BJ (cell line): ENCODE measurements at regions not wholly inside any gene's neighbourhood (a gene's known extent, or its start where the extent isn't known, plus 50 kb on each side); places are given as distances from the start of the nearest gene placed in this dataset.

Source experiments
- CTCF ChIA-PET: fragments of 350-600 bp; formaldehyde crosslinking; extraction: SDS; loops from one replicate; lab custom pipeline; 2021; ENCODE audit warnings: antibody characterized with exemption, inconsistent platforms; lab: Yijun Ruan, JAX
- POLR2A ChIA-PET: fragments of 300-600 bp; sonication (Branson Sonifier 250); formaldehyde crosslinking; extraction: SDS; loops from one replicate; lab custom pipeline; 2021; ENCODE audit warnings: antibody characterized with exemption; lab: Charles Lee
- DNase-seq: peaks from one replicate; pipeline ENCODE4 v3.0.0-alpha.2; 2011; ENCODE audit warnings: low read depth
- H3K27me3 ChIP-seq: 2 replicates; pipeline ENCODE4 v1.6.0; 2011; ENCODE audit warnings: low read length; ENCODE audit not compliant: control insufficient read depth, insufficient read depth
- H3K36me3 ChIP-seq: 2 replicates; pipeline ENCODE4 v1.5.1; 2011; ENCODE audit warnings: low read length; ENCODE audit not compliant: control insufficient read depth, insufficient read depth
- H3K4me3 ChIP-seq: 2 replicates; pipeline ENCODE4 v1.5.1; 2011; ENCODE audit warnings: low read depth, mild to moderate bottlenecking, control low read depth, low read length
- TF ChIP-seq, protein P1 (sequence below): IDR thresholded peaks from 2 replicates; pipeline ENCODE4 v1.5.1; 2011; ENCODE audit warnings: low read depth, mild to moderate bottlenecking, control low read depth, inconsistent platforms, low read length, moderate library complexity; ENCODE audit not compliant: insufficient read depth

DNA sequence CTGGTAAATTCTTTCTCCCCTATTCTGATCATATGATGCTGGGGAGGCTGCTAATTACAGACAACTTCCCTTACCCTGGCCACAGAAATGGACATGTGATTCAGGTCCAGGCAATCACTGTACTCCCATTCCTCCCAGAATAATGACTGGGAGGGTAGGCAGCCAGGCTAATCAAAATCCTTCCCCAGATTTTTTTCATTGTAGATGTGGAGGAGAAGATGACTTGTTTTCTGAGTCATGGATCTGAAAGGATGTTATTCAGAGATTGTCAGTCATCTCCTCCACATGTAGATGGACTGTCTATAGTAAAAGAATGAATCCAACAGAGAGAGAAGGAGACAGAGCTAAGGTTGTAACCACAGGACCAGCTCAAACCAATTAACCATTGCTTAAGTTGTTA lies 123.9 kb upstream of the PUM3 start:
- DNase-seq = peak; percentile 19
- ChIA-PET CTCF (interaction anchor here (1.4 kb wide), 2 partner anchors 13 to 46 kb away, joined by 3 read pairs; no protein-coding TSS in a partner anchor), POLR2A (no interaction called here)
- no peaks in the 10 kb centered on the region for H3K36me3 ChIP-seq
- no peaks in the 10 kb centered on the region for H3K27me3 ChIP-seq
- TF ChIP-seq, protein P1, sequence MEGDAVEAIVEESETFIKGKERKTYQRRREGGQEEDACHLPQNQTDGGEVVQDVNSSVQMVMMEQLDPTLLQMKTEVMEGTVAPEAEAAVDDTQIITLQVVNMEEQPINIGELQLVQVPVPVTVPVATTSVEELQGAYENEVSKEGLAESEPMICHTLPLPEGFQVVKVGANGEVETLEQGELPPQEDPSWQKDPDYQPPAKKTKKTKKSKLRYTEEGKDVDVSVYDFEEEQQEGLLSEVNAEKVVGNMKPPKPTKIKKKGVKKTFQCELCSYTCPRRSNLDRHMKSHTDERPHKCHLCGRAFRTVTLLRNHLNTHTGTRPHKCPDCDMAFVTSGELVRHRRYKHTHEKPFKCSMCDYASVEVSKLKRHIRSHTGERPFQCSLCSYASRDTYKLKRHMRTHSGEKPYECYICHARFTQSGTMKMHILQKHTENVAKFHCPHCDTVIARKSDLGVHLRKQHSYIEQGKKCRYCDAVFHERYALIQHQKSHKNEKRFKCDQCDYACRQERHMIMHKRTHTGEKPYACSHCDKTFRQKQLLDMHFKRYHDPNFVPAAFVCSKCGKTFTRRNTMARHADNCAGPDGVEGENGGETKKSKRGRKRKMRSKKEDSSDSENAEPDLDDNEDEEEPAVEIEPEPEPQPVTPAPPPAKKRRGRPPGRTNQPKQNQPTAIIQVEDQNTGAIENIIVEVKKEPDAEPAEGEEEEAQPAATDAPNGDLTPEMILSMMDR = no peak
- no peak overlapping the region for H3K4me3 ChIP-seq

- CTCF ChIA-PET = interaction anchor here (1.4 kb wide), 2 partner anchors 12 to 47 kb away, joined by 3 read pairs; no protein-coding TSS in a partner anchor
- DNase-seq = no peak
- TF ChIP-seq, protein P1 = no peak
- Histone ChIP-seq H3K36me3 (no peaks in the 10 kb centered on the region), H3K4me3 (no peak overlapping the region), H3K27me3 (no peaks in the 10 kb centered on the region)
- POLR2A ChIA-PET = no interaction called here
Measured at GRCh38 chr9:2966565-2967300, 122.8 kb upstream of the PUM3 start.

DNA sequence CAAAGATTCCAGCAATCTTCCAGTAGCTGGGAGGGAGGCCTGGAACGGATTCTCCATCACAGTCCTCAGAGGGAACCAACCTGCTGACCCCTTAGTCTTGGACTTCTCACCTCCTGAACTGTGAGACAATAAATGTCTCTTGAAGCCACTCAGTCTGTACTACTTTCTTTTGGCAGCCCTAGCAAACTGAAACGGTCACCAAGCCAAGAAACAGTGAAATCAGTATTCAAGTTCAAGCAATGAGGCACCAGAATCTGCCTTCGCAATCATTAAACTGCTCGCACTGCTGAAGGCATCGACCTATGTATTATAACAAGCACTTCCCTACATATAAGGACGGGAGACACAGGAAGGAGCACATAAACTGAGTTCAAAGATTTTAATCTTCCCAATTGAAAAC lies 120.6 kb upstream of the PUM3 start:
- Histone ChIP-seq H3K4me3 (no peak overlapping the region), H3K27me3 (no peaks in the 10 kb centered on the region), H3K36me3 (no peaks in the 10 kb centered on the region)
- TF ChIP-seq, protein P1 = no peak
- DNase-seq = no peak
- POLR2A ChIA-PET = no interaction called here
- CTCF ChIA-PET = no interaction called here

DNA sequence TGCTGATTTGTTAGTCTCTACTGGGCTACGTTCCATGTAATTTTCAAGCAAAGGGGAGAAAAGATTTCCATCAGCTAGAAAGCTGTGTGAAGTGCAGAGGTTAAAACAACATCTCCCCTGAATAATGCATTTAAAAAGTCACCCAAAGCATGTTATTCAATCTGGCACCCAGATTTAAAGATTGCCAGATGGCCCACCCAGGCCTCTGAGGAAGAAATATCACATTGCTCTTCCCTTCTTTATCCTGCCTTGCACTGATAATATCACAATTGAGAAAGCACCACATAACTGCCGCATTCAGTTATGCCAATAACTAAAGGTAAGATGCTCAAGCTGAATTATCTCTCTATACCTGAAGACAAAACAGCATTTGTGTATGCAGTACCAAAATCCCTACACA lies 119.4 kb upstream of the PUM3 start:
- ChIA-PET POLR2A (no interaction called here), CTCF (no interaction called here)
- Histone ChIP-seq H3K27me3 (no peaks in the 10 kb centered on the region), H3K4me3 (no peak overlapping the region), H3K36me3 (no peaks in the 10 kb centered on the region)
- no peak for DNase-seq
- TF ChIP-seq, protein P1 = no peak

DNA sequence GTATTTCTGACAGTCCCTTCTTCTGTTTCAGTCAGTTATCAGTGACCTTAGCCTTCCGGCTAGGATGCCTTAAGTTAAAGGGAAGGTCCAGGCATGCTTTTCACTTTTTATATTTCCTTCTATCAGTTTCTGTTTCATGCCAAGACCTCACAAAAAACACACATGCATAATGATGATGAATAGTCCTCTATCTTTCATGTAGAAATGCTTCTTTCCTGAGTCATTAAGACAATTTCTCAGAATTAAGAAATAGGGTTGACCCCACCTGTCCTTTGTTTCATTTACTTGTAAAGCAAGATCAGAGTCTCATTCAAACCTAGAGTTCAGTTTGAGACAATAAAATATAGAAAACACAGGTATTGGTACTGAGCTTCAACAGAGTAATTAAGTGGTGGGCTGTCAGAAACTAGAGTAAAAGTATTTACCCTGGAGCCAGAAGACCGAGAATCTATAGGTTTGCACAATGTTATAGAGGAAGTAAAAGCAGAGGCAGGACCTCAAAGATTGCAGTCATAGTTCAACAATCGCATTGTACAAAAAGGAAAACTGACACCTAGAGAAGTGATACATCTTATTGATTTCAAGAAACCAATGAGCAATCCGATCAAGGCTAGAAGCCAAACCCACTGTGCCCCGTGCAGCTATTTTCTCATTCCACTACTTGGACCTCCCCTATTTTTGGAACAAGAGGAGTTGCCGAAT lies 118.7 kb upstream of the PUM3 start:
- H3K27me3 ChIP-seq = no peaks in the 10 kb centered on the region
- H3K36me3 ChIP-seq = no peaks in the 10 kb centered on the region
- POLR2A ChIA-PET = no interaction called here
- no peak overlapping the region for H3K4me3 ChIP-seq
- no peak for DNase-seq
- CTCF ChIA-PET = no interaction called here
- TF ChIP-seq, protein P1 = no peak
